ENCODE measurements at regions not wholly inside any gene's neighbourhood (a gene's known extent, or its start where the extent isn't known, plus 50 kb on each side); places are given as distances from the start of the nearest gene placed in this dataset.

DNA sequence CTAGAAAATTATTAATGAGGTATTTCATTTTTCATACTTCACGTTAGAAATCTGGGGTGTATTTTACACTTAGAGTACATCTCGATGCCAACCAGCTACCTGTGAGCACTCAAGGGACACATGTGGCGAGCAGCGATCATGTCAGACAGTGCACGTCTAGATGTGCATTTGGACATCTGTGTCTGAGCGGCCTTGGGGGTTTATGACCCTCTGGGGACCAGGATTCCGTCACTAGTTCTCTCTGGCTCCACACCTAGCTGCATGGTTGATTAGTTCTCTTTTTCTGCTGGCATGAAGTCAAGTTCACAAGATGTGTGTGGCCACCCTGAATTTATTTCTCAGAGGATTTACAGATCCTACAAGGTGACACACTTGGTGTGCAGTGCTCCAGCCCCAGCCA lies 192.2 kb downstream of the TSN start:
- TF ChIP-seq, protein P1, sequence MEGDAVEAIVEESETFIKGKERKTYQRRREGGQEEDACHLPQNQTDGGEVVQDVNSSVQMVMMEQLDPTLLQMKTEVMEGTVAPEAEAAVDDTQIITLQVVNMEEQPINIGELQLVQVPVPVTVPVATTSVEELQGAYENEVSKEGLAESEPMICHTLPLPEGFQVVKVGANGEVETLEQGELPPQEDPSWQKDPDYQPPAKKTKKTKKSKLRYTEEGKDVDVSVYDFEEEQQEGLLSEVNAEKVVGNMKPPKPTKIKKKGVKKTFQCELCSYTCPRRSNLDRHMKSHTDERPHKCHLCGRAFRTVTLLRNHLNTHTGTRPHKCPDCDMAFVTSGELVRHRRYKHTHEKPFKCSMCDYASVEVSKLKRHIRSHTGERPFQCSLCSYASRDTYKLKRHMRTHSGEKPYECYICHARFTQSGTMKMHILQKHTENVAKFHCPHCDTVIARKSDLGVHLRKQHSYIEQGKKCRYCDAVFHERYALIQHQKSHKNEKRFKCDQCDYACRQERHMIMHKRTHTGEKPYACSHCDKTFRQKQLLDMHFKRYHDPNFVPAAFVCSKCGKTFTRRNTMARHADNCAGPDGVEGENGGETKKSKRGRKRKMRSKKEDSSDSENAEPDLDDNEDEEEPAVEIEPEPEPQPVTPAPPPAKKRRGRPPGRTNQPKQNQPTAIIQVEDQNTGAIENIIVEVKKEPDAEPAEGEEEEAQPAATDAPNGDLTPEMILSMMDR (IDR thresholded peaks at IDR 0.05; ENCODE audit: low read depth, low read length, poor library complexity, severe bottlenecking): no peak
- TF ChIP-seq EZH2phosphoT487 (IDR thresholded peaks at IDR 0.05; ENCODE audit: borderline replicate concordance, low read length): no peak
